ENCODE measurements at regions not wholly inside any gene's neighbourhood (a gene's known extent, or its start where the extent isn't known, plus 50 kb on each side); places are given as distances from the start of the nearest gene placed in this dataset.

GRCh38 chr6:6790393-6790792 is 201.9 kb downstream of the LY86 start:
- Histone ChIP-seq H3K27ac (no peak overlapping the region), H3K4me1 (no peaks in the 10 kb centered on the region), H3K4me3 (no peak overlapping the region), H3K36me3 (no peaks in the 10 kb centered on the region), H3K27me3 (no peaks in the 10 kb centered on the region), H3K9me3 (no peaks in the 10 kb centered on the region)
- TF ChIP-seq EP300 (IDR thresholded peaks at IDR 0.05), result no peak
- TF ChIP-seq POLR2AphosphoS5 (IDR thresholded peaks at IDR 0.05), result no peak
- TF ChIP-seq CTCF (IDR thresholded peaks at IDR 0.05), result no peak
- TF ChIP-seq POLR2A (IDR thresholded peaks at IDR 0.05), result no peak
- intact Hi-C loops (cut with DNase I; ENCODE audit: low total_unique reads), result no loop called here
- DNase-seq, result no peak
- WGBS, 5 donors, result 85 to 95% (median 93%) methylated on average over 5 of the region's 5 CpGs

DNA sequence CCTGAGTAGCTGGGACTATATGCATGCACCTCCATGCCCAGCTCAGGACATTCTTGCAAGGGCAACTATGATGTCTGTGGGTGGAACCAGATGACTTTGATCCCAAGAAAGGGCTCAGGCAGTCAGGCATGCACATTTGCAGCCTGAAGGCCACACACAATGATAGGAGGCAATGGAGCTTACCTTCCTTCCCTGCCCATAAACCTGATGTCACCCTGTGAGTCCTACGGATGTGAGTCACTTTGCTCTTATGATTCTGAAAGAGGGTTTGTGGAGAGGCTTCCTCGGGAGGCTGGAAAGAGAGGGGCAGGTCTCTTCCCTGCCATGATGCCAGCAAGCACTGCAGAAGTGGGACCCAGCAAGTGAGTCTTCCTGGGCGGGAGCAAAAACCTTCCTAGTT is 202.4 kb downstream of the LY86 start:
- TF ChIP-seq POLR2AphosphoS5 (IDR thresholded peaks at IDR 0.05) (no peak), EP300 (IDR thresholded peaks at IDR 0.05) (no peak), CTCF (IDR thresholded peaks at IDR 0.05) (no peak), POLR2A (IDR thresholded peaks at IDR 0.05) (no peak)
- H3K27ac ChIP-seq, result no peak overlapping the region
- H3K9me3 ChIP-seq, result no peaks in the 10 kb centered on the region
- 73 to 92% (median 89%) methylated on average over 2 to 3 of the region's 3 CpGs for WGBS, 5 donors
- no peaks in the 10 kb centered on the region for H3K27me3 ChIP-seq
- intact Hi-C loops (cut with DNase I; ENCODE audit: low total_unique reads), result no loop called here
- no peak overlapping the region for H3K4me3 ChIP-seq
- no peaks in the 10 kb centered on the region for H3K36me3 ChIP-seq
- no peaks in the 10 kb centered on the region for H3K4me1 ChIP-seq
- no peak for DNase-seq

DNA sequence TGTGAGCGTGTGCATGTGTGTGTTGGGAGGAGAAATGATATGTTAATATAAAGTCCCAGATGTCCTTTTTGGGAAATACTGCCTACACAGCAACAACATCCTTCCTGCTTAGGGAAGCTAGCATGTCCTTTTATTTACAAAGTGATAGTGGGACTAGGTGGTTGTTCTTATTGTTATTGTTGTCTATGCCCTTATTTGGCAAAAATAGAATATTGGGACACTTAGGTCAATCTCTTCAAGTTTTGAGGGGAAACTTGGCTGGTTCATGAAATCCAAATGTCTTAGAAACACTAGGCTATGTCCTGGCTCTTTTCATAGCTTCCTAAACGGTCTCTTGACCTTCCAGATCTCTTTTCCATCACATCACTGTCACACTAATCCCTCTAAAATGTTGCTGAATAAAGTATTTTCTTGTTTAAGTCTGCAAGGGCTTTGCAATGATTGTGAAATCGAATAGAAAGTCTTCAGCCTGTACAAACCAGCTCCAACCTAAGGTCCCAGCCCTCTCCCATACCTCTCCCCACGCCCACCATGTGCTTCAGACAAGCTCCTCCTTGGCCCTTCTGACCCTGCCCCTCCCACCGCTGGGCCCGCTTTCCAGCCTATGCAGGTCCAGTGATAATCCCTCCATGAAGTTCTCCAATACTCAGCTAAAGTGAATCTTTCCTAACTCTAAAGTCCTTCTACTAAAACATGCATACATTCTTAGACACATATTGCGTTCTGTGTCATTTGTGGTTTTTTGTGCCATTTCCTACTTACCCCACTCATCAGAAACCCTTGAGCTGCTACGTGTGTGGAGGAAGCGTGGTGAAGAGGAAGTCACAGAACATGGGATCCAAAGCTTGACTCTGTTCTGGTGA is 205.1 kb downstream of the LY86 start:
- WGBS, 5 donors, result 66 to 80% (median 77%) methylated on average over 9 of the region's 9 CpGs
- Histone ChIP-seq H3K4me1 (no peaks in the 10 kb centered on the region), H3K27me3 (no peaks in the 10 kb centered on the region), H3K36me3 (no peaks in the 10 kb centered on the region), H3K27ac (no peak overlapping the region), H3K4me3 (no peak overlapping the region), H3K9me3 (no peaks in the 10 kb centered on the region)
- peak in 1 of 2 donors; percentile 26 for DNase-seq
- intact Hi-C loops (cut with DNase I; ENCODE audit: low total_unique reads), result no loop called here
- no peak for TF ChIP-seq POLR2AphosphoS5 (IDR thresholded peaks at IDR 0.05)
- TF ChIP-seq POLR2A (IDR thresholded peaks at IDR 0.05), result no peak
- no peak for TF ChIP-seq EP300 (IDR thresholded peaks at IDR 0.05)
- TF ChIP-seq CTCF (IDR thresholded peaks at IDR 0.05), result no peak

- Histone ChIP-seq H3K4me1 (no peaks in the 10 kb centered on the region), H3K9me3 (no peaks in the 10 kb centered on the region), H3K27me3 (no peaks in the 10 kb centered on the region), H3K36me3 (no peaks in the 10 kb centered on the region), H3K4me3 (no peak overlapping the region), H3K27ac (no peak overlapping the region)
- WGBS, 5 donors, result 86 to 95% (median 92%) methylated on average over 4 of the region's 4 CpGs
- DNase-seq, result no peak
- intact Hi-C loops (cut with DNase I; ENCODE audit: low total_unique reads), result no loop called here
- TF ChIP-seq EP300 (IDR thresholded peaks at IDR 0.05) (no peak), POLR2A (IDR thresholded peaks at IDR 0.05) (no peak), CTCF (IDR thresholded peaks at IDR 0.05) (no peak), POLR2AphosphoS5 (IDR thresholded peaks at IDR 0.05) (no peak)
Measured at GRCh38 chr6:6795393-6795792, 206.9 kb downstream of the LY86 start.

Data from stomach (tissue), 8 donors.